SJSA1 (cell line): ENCODE measurements at regions not wholly inside any gene's neighbourhood (a gene's known extent, or its start where the extent isn't known, plus 50 kb on each side); places are given as distances from the start of the nearest gene placed in this dataset.
"Not testable (repeated sequence)": the region's sequence is repeated elsewhere in the genome, so short reads cannot be mapped to it uniquely, and the experiment has no call there.

Experiments used
- DNase-seq, 2 experiments: peaks; one replicate each; pipeline ENCODE4 v3.0.0-alpha.2; 2015 to 2020; ENCODE audit warnings: low spot score in 2 of 2, low read depth in 1 of 2
- H3K27ac ChIP-seq: fragments of 250-450 bp; sonication (Bioruptor Pico); 2 replicates; pipeline ENCODE4 v1.5.1; 2020; ENCODE audit warnings: mild to moderate bottlenecking, moderate library complexity
- H3K27me3 ChIP-seq: fragments of 250-450 bp; sonication (Bioruptor Pico); replicated peaks from 2 replicates; pipeline ENCODE4 v1.5.1; 2020; ENCODE audit warnings: mild to moderate bottlenecking, moderate library complexity
- H3K36me3 ChIP-seq: fragments of 250-450 bp; sonication (Bioruptor Pico); 2 replicates; pipeline ENCODE4 v1.5.1; 2020; ENCODE audit warnings: mild to moderate bottlenecking
- H3K4me1 ChIP-seq: fragments of 250-450 bp; sonication (Bioruptor Pico); replicated peaks from 2 replicates; pipeline ENCODE4 v1.6.1; 2021; ENCODE audit warnings: mild to moderate bottlenecking
- H3K4me3 ChIP-seq: fragments of 250-450 bp; sonication (Bioruptor Pico); 2 replicates; pipeline ENCODE4 v1.5.1; 2020; ENCODE audit warnings: mild to moderate bottlenecking
- H3K9me3 ChIP-seq: fragments of 250-450 bp; sonication (Bioruptor Pico); replicated peaks from 2 replicates; pipeline ENCODE4 v1.5.1; 2020; ENCODE audit warnings: mild to moderate bottlenecking

DNA sequence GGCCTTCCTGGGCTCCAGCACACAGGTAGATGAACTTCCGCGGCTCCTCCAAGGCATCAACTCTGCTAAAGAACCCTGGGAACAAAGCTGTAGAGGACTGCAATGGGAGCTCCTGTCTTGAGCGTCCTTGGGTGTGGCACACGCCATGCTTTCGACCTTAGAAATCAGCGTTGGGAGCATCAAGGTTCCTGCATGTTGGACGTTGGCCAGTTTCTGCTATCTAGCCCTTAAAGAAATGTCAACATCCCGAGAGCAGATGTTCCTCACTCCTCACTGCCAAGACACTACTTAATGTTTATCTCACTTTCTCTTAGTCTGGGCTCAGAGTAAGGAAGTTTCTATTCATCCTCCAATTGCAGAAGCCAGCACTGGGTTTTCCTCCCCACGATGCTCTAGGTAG, 70.6 kb upstream of the MEDAG start:
- no peaks in the 10 kb centered on the region for H3K27me3 ChIP-seq
- H3K9me3 ChIP-seq = no peaks in the 10 kb centered on the region
- H3K4me1 ChIP-seq = peaks cover 18% of the 10 kb centered on the region
- H3K4me3 ChIP-seq = no peak overlapping the region
- no peak for DNase-seq
- no peak overlapping the region for H3K27ac ChIP-seq
- H3K36me3 ChIP-seq = no peaks in the 10 kb centered on the region

DNA sequence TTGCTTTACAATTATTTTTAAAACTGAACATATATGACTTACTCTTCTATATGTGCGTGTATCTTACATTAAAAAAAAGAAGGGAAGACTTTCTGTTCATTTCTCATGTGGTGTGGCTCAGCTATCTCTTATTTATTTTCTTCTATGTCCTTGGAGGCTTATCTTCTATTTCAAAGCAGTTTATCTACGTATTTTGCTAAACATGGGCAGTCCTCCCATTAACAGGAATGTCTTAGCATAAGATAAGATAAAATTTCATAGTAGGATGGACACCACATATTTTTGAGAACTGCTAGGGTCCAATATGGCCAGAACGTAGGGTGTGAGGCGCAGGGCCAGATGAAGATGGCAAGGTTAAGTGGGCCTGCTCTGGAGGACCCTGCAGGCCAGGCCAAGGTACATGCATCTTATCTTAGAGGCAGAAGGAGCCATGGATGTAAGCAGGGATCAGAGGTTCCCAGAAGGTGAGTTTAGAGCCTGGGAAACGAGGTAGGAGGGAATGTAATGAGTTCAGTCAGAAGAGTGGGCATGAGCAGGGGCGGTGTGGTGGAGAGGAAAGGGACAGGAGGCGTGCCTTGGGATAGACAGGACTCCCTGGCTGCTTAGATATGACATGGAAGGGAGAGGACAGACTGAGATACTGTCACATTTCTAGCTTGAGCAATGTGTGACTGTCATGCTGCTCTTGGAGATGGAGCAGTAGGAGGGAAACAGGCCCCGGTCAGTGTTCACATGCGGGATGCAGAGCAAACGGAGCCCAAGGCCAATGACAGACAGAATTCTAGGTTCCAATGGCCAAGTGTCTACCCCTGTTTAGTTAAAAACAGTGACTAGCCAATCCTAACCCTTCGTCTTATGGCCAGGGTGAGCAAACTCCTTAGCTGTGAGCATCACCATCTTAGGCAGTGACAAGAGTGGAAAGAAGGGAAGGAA, 68.6 kb upstream of the MEDAG start:
- DNase-seq = no peak
- Histone ChIP-seq H3K36me3 (no peaks in the 10 kb centered on the region), H3K9me3 (no peaks in the 10 kb centered on the region), H3K27me3 (no peaks in the 10 kb centered on the region), H3K4me3 (no peak overlapping the region), H3K4me1 (peaks cover 15% of the 10 kb centered on the region), H3K27ac (no peak overlapping the region)

DNA sequence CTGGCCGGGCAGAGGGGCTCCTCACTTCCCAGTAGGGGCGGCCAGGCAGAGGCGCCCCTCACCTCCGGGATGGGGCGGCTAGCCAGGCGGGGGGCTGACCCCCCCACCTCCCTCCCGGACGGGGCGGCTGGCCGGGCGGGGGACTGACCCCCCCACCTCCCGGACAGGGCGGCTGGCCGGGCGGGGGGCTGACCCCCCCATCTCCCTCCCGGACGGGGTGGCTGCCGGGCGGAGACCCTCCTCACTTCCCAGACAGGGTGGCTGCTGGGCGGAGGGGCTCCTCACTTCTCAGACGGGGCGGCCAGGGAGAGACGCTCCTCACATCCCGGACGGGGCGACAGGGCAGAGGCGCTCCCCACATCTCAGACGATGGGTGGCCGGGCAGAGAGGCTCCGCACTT, 66.4 kb upstream of the MEDAG start:
- H3K27me3 ChIP-seq, H3K4me1 ChIP-seq, H3K9me3 ChIP-seq, H3K27ac ChIP-seq, H3K4me3 ChIP-seq, DNase-seq, H3K36me3 ChIP-seq: not testable (repeated sequence)

DNA sequence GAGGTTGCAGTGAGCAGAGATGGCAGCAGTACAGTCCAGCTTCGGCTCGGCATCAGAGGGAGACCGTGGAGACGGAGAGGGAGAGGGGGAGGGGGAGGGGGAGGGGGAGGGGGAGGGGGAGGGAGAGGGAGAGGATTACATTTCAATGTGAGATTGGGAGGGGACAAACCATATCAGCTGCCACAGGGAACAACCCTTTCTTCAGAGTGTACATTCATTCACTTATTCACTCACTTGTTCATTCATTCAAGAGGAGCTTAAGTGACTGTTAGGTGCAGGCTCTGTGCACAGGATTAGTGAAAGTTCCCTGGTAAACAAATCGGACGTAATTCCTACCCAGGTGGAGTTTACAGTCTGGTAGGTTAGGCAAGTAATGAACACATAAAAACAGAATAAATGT, 65.6 kb upstream of the MEDAG start:
- Histone ChIP-seq H3K27me3 (no peaks in the 10 kb centered on the region), H3K4me3 (no peak overlapping the region), H3K36me3 (no peaks in the 10 kb centered on the region), H3K9me3 (no peaks in the 10 kb centered on the region), H3K4me1 (peaks cover 9% of the 10 kb centered on the region), H3K27ac (no peak overlapping the region)
- no peak for DNase-seq

DNA sequence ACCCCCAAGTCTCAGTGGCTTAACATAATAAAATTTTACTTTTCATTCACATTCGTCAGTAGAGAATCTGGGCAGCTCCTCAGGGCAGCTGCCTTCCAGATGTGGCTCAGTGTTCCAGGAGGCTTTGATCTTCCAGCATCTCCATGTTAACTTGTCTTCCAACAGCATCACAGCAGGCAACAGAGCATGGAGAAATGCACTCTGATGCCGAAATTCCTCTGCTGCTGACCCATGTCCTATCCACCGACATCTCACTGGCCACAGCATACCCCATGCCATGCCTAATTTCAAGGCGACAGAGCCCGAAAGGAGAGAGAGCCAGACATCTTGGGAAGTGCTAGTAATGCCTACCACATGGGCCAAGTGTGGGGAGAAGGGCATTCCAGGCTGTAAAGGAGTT, 64.9 kb upstream of the MEDAG start:
- no peak for DNase-seq
- peaks cover 16% of the 10 kb centered on the region for H3K4me1 ChIP-seq
- no peaks in the 10 kb centered on the region for H3K36me3 ChIP-seq
- H3K27me3 ChIP-seq = no peaks in the 10 kb centered on the region
- no peak overlapping the region for H3K4me3 ChIP-seq
- H3K27ac ChIP-seq = no peak overlapping the region
- H3K9me3 ChIP-seq = no peaks in the 10 kb centered on the region

DNA sequence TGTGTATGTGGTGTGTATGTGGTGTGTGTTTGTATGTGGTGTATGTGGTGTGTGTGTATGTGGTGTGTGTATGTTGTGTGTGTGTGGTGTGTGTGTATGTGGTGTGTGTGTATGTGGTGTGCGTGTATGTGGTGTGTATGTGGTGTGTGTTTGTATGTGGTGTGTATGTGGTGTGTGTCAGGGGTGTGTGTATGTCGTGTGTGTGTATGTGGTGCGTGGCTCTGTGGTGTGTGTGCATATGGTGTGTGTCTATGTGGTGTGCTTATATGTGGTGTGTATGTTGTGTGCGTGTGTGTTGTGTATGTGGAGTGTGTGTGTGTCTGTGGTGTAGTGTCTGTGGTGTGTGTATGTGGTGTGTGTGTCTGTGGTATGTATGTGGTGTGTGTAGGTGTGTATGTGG, 62.5 kb upstream of the MEDAG start:
- Histone ChIP-seq H3K27ac (no peak overlapping the region), H3K4me3 (no peak overlapping the region), H3K4me1 (peaks cover 34% of the 10 kb centered on the region), H3K36me3 (no peaks in the 10 kb centered on the region), H3K9me3 (no peaks in the 10 kb centered on the region), H3K27me3 (no peaks in the 10 kb centered on the region)
- no peak for DNase-seq

DNA sequence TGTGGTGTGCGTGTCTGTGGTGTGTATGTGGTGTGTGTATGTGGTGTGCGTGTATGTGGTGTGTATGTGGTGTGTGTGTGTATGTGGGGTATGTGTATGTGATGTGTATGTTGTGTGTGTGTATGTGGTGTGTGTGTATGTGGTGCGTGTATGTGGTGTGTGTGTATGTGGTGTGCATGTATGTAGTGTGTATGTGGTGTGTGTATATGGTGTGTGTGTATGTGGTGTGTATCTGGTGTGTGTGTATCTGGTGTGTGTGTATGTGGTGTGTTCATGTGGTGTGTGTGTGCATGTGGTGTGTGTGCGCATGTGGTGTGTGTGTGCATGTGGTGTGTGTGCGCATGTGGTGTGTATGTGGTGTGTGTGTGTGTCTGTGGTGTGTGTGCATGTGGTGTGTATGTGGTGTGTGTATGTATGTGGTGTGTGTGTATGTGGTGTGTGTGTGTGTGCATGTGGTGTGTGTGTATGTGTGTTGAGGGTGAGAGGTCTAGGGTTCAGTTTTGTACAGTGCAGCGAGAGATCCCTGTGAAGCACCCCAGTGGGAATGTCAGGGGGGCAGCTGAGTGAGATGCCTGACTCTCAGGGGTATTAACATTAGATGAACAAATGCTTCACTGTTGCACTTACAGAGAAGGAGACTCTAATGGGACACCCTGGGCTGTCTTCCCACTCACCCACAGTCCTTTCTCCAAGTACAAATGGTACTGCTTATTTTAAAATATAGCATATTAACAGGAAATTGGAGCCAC, 61.3 kb upstream of the MEDAG start:
- H3K27me3 ChIP-seq = no peaks in the 10 kb centered on the region
- H3K36me3 ChIP-seq = no peaks in the 10 kb centered on the region
- H3K4me3 ChIP-seq = no peak overlapping the region
- no peak overlapping the region for H3K27ac ChIP-seq
- no peaks in the 10 kb centered on the region for H3K9me3 ChIP-seq
- DNase-seq = no peak
- peaks cover 35% of the 10 kb centered on the region for H3K4me1 ChIP-seq

DNA sequence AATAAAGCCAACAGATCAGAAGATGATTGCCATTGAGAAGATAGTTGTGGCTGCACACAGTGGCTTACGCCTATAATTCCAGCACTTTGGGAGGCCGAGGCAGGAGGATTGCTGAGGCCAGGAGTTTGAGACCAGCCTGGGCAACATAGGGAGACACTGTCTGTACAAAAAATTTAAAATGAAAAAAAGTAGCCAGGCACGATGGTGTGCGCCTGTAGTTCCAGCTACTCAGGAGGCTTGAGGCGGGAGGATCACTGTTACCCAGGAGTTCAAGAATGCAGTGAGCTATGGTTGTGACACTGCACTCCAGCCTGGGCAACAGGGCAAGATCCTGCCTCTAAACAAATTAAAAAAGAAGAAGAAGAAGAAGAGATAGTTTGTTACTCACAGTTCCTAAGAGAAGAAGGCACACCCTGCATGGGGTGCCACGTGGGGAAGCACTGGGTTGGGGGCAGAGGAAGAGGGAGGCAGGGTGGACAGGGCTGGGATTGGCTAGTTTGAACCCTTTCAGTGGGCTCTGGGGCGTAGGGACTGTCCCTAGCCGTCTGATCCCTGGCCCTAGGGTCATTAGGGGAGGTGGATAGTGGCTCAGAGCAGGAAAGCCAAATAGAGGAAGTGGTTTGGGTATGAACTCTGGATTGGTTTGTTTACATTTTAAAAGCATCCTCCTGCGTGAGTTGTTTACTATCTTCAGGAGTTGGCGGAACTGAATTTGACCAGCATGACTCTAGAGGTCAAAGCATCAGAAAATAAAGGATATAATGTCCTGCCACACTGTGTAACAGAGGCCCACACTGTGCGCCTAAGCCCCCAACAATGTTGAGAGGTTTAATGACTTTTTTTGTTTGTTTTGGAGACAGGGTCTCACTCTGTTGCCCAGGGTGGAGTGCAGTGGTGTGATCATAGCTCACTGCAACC, 60.5 kb upstream of the MEDAG start:
- DNase-seq = peak in 1 of 2 experiments; percentile 47
- peak overlapping the region; percentile 67 for H3K27ac ChIP-seq

DNA sequence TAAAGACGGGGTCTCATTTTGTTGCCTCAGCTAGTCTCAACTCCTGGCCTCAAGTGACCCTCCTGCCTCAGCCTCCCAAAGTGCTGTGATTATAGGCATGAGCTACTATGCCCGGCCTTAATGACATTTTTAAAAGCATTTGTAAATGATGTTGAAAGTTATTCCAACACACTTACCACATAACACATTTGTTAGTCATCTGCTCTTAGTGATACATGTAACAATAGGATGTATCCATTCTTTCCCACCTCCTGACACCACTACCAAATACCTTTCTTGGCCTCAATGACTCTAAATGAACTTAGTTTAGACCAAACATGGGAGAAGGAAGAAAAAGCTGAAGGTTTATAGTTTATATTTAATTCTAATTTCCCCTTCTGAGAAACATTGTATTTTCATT, 59.8 kb upstream of the MEDAG start:
- no peak overlapping the region for H3K4me3 ChIP-seq
- no peaks in the 10 kb centered on the region for H3K36me3 ChIP-seq
- H3K4me1 ChIP-seq = peaks cover 35% of the 10 kb centered on the region
- H3K27ac ChIP-seq = peak overlapping the region; percentile 67
- DNase-seq = peak in 1 of 2 experiments; percentile 28
- H3K27me3 ChIP-seq = no peaks in the 10 kb centered on the region
- no peaks in the 10 kb centered on the region for H3K9me3 ChIP-seq

More for the DNA sequence above, 60.5 kb upstream of the MEDAG start:
- Histone ChIP-seq H3K36me3 (no peaks in the 10 kb centered on the region), H3K4me1 (peaks cover 35% of the 10 kb centered on the region), H3K4me3 (no peak overlapping the region), H3K27me3 (no peaks in the 10 kb centered on the region), H3K9me3 (no peaks in the 10 kb centered on the region)

DNA sequence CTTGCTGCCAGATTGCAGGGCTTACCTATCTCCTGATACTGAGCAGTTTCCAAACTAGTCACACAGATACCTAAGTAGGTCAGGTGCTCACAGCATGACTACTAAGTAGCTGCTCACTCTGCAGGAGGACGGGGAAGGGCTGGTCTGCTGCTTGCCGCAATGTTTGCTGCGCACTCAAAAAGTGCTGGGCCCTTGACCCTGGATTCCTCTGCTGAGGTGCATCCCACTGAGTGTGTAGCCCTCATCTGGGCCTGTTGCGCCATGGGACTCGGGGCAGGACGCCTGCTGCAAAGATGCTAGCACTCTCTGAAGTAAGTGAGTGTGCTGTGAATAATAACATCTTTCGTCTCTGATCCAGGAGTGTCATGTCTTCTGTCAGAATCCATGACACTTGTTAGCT, 59.2 kb upstream of the MEDAG start:
- H3K36me3 ChIP-seq = no peaks in the 10 kb centered on the region
- no peak overlapping the region for H3K4me3 ChIP-seq
- H3K4me1 ChIP-seq = peaks cover 35% of the 10 kb centered on the region
- no peaks in the 10 kb centered on the region for H3K27me3 ChIP-seq
- no peaks in the 10 kb centered on the region for H3K9me3 ChIP-seq
- DNase-seq = no peak
- H3K27ac ChIP-seq = peak overlapping the region; percentile 67

DNA sequence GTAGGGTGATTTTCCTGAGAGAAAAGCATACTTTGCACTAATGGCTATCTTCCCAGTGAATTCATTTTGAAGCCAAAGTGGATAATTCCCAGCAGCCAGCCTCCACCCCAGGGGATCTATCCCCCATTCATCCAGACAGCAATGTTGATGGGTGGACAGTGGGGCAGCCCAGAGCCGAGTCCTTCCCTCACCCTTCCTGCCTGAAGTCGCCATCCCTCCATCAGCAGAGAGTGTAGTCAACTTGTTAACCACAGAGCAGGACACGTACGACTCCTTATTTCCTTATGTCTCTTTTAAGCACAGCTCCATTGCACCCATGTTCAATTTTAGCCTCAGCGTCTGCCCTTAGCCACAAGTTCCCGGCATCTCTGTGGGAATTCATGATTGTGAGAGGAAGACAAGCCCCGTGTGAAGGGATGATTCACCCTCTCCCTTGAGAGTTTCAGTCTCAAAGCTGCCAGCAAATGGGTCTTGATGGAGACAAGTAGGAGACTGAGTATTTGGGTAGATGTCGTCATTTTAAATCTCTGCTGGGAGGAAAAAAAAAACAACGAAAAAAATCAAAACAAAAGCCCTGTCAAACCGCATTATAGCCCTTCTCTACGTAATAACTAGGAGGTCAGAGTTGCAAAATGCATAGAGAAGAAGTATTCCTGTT, 58.3 kb upstream of the MEDAG start:
- Histone ChIP-seq H3K4me3 (no peak overlapping the region), H3K36me3 (no peaks in the 10 kb centered on the region), H3K4me1 (peaks cover 35% of the 10 kb centered on the region), H3K9me3 (no peaks in the 10 kb centered on the region), H3K27me3 (no peaks in the 10 kb centered on the region), H3K27ac (peak overlapping the region; percentile 67)
- DNase-seq = peak; percentile 77 to 85

DNA sequence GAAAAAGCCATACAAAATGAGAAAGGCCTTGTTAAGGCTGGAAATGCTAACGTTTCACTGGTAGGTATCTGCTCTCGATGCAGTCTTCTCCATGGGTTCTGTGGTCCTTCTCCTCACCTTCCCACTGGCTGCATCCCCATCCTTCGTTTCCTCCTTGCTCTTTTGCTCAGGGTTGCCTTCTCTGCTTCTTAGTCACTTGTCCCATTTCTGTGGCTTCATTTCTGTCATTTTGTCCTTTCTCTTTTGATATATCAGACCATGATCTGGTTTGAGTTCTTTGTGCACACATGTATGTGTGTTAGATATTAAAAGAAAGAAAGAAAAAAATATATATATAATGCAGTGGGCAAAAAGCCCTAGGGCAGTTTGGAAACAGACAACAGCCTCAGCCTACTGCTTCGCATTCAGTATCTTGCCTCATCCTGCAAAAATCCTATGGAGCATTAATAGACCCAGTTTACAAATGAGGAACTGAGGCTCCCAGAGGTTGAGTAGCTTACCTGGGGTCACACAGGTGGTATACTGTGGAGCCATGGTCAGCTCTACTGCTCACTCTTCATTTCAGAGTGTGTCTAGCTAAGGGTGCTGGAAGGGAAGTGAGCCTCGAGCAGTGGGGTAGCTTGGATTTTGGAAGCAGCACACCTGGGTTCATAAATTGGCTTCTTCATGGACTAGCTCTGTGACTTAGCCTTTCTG, 57.6 kb upstream of the MEDAG start:
- DNase-seq = no peak
- Histone ChIP-seq H3K27me3 (no peaks in the 10 kb centered on the region), H3K4me3 (no peak overlapping the region), H3K36me3 (no peaks in the 10 kb centered on the region), H3K27ac (peak overlapping the region; percentile 67; the same call in 1 of the 2 replicates), H3K9me3 (no peaks in the 10 kb centered on the region), H3K4me1 (peaks cover 35% of the 10 kb centered on the region)

DNA sequence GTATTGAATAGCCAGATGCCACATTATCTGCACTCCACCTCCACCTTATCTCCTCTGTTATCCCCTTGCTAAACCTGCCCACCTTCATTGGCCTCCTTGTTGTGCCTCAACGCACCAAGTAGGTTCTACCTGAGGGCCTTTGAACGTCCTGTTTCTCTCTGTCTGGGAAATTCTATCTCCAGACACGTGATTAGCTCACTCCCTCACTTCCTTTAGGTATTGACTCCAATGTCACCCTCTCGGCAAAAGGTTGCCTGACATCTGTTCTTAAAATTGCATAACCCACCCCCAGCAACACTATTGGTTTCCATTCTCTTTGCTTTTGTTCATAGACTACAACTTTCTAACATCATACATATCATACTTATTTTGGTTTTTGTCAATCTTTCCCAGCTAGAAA, 56.5 kb upstream of the MEDAG start:
- Histone ChIP-seq H3K27me3 (no peaks in the 10 kb centered on the region), H3K9me3 (no peaks in the 10 kb centered on the region), H3K4me3 (no peak overlapping the region), H3K27ac (no peak overlapping the region), H3K4me1 (peaks cover 35% of the 10 kb centered on the region), H3K36me3 (no peaks in the 10 kb centered on the region)
- no peak for DNase-seq
